HG03097 (cell line): ENCODE measurements at regions not wholly inside any gene's neighbourhood (a gene's known extent, or its start where the extent isn't known, plus 50 kb on each side); places are given as distances from the start of the nearest gene placed in this dataset.
"Not testable (repeated sequence)": the region's sequence is repeated elsewhere in the genome, so short reads cannot be mapped to it uniquely, and the experiment has no call there.

Source experiments
- ATAC-seq: cut with Tn5 transposase; IDR thresholded peaks from one replicate; pipeline ENCODE4 v1.9.1; 2021; ENCODE audit not compliant: unreplicated experiment, low FRiP score

DNA sequence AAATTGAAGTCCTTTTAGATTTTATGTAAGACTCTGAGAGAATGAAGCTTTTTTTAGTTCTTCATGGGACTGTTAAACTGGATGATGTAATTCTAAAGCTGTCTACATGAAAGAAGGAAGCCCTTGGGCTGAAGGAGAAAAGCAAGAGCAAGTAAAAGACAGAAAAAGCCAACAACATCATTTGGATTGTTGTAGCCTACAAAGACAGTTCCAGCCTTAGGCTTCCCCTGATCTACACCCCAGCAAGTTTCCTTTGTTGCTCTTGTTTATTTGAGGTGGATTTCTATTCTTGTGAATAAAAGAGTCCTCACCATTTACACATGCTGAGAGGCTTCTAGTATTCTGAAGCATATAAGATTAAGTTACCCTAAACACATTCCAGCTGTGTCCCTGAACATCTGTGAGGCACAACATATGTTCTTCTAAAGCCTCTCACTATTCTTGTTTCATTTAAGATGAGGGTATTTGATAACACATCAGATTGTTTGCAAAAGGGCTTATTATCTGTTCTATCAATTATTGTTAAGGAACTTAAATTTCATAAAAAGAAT is 377.8 kb downstream of the LNPK start:
- no peak for ATAC-seq

DNA sequence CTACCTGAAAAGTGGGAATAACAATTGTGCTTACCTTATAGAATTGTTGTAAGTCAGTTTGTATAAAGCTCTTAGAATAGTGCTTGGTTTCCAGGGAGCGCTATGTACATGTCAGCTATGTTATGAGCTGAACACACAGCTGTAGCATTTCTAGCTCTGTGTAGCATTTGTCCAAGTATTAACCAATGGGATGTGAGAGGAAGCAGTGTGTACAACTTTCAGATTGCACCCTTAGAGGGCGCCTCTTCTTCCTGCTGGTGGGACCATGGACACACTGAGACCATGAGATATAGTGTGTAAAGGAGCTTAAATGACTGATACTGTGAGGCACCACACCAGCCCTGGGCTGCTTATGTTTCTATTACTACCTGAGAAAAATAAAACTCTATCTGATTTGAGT is 380.2 kb downstream of the LNPK start:
- no peak for ATAC-seq

DNA sequence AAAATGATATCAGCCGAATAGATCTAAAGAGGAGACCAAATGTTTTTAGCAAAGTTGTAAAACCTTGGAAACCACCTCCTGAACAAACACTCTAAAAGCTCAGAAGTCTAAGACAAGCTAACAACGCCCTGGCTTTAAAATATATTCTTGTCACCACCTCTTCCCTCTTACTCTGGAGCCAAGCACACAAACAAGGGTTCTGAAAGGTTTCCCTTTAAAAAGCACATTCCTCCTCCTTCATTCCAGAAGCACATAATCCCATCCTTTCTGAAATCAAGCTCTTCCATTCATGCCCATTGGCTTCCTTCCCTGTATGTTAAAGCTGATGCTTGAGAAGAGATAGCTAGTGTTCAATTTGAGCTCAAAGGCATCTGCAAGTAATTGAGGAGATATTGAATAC is 382.0 kb downstream of the LNPK start:
- no peak for ATAC-seq

GRCh38 chr2:175619179-175620045 is 382.7 kb downstream of the LNPK start:
- no peak for ATAC-seq

- no peak for ATAC-seq
Observed at GRCh38 chr2:175612280-175612679, 389.8 kb downstream of the LNPK start.

GRCh38 chr2:175606010-175606841 is 395.8 kb downstream of the LNPK start:
- ATAC-seq, result no peak

DNA sequence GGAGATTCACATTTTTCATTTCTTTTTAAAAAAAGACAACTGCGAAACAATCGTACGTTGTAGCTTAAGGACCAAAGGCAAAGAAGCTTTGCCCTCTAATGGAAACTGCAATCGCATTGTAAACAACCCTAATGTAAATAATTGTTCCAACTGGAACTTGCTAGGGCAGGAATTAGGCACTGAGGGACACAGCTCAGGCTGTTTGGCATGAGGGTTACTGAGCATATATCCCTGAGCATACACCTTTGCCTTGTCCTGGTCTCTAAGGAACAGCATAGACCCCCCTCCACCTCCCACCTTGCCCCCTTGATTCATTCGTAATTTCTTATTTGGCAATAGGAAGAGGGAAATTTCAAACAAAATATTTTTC is 396.4 kb downstream of the LNPK start:
- no peak for ATAC-seq

- no peak for ATAC-seq
Observed at GRCh38 chr2:175601969-175602368, 400.1 kb downstream of the LNPK start.

DNA sequence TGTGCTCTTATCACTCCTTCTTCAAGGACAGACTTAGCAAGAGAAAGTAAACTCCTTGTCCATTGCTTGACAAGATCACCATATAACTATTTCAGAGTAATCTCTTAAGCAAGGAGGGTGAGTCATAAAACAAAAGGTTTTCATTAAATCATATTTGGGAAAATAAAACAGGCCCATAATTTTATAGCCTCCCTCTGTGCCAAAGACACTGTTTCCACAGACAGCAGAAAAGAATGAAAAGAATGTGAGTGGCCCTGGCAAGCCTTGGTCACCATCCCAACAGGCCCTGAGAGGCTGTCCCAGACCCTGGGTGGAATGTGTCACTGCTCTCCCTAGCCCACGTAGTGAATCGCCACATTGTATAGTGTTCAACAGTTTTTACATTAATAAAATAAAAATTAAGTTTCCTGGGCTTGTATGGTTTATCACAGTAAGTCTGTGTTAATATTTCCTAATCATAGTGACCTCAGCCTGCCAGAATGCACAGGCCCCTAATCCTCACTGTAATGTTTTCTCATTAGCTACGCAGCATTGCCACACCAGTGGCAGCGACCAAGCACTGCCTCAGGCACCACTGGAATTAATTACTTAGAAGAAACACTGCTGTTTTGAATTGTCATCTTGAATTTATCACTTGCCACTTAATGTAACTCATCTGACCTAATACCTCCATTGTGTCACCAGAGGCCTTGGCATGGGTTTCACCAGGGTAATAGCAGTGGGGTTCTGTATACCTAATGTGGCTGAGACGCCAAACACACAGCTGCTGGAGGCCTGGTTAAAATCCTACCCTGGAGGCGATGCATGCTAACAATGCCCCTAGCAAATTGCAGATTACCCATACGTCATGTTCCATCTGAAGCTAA is 401.9 kb downstream of the LNPK start:
- ATAC-seq, result no peak

GRCh38 chr2:175597286-175597685 is 404.8 kb downstream of the LNPK start:
- no peak for ATAC-seq

GRCh38 chr2:175595139-175595538 is 406.9 kb downstream of the LNPK start:
- ATAC-seq, result no peak

GRCh38 chr2:175593686-175594525 is 408.2 kb downstream of the LNPK start:
- not testable (repeated sequence) for ATAC-seq

DNA sequence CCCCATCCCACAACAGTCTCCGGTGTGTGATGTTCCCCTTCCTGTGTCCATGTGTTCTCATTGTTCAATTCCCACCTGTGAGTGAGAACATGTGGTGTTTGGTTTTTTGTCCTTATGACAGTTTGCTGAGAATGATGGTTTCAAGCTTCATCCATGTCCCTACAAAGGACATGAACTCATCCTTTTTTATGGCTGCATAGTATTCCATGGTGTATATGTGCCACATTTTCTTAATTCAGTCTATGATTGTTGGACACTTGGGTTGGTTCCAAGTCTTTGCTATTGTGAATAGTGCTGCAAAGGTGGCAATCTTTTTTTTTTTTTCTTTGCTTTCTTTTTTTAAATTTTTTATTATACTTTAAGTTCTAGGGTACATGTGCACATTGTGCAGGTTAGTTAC is 406.7 kb upstream of the ATP5MC3 start:
- not testable (repeated sequence) for ATAC-seq

GRCh38 chr2:175585496-175585895 is 404.0 kb upstream of the ATP5MC3 start:
- ATAC-seq, result no peak

DNA sequence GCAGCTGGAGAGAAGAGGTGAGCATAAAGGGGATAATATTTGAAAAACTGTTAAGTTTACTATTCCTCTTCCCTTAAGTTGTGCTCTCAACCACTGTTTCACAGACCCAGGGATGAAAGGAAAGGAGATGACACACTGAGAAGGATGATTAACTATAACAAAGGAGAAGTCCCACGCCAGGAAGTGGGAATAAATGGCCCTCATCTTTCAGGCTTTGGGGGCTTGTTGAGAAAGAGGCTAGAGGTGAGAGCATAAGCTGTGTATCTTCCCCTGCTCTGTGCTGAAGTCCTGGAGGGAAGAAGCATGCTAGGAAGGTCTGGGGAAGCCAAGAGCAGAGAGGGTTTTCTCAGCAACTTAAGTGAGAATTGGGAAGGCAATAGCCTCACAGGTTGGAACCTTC is 399.1 kb upstream of the ATP5MC3 start:
- ATAC-seq, result no peak

- no peak for ATAC-seq
Observed at GRCh38 chr2:175579646-175580045, 398.1 kb upstream of the ATP5MC3 start.

DNA sequence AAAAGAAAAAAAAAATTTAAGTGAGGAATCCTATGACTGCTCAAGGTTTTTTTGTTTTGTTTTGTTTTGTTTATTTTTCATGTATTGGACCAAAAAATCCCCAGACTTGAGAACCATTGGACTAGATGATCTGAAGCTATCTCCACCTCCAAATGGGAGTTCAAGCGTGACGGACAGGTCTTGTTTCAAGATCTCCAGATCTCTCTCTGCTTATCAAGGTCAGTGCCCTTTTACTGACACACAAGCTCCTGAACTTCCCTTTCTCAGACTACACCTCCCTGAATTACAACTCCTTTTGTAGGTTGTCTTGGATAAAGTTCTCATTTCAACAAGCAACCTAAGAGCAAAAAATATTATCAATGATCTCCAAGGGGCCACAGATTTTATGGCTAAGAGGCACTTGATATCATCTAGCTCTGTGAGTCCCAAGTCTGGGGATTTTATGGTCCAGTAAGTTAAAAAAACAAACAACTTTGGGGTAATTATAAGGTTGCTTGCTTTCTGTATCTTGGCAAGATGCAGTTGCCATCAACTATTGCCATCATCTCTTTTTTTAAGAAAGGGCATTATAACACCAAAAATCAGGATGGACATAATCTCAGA is 396.0 kb upstream of the ATP5MC3 start:
- ATAC-seq, result no peak

DNA sequence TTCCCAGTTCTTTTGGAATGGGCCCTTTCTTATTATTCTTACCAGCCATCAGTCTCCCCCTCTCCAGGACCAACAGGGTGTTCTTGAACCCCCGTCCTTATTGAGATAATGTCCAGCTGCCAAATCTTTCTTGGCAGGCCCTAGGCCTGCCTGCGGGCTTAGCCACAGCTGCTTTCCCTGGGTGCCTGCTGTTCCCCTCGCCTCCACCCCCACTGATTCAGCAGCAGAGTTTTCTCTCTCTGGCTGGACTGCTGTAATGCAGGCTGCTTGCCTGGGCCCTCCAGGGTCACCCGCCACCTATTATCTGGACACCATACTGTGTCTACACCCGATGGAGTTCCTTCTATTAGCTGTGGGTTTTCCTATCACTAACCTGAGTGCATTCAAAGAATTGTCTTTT is 395.4 kb upstream of the ATP5MC3 start:
- ATAC-seq, result no peak

DNA sequence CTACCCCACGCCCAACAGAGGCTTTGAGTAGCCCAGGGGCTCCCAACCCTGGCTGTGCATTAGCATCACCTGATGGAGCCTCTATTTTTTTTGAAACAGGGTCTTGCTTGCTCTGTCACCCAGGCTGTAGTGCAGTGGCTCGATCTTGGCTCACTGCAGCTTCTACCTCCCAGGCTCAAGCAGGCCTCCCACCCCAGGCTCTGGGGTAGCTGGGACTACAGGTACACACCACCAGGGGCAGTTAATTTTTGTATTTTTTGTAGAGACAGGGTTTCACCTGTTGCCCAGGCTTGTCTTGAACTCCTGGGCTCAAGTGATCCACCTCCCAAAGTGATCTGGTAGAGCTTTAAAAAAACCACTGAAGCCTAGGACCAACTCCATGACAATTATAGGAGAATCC is 394.8 kb upstream of the ATP5MC3 start:
- ATAC-seq, result no peak
